COLO668 (cell line): ENCODE measurements at regions not wholly inside any gene's neighbourhood (a gene's known extent, or its start where the extent isn't known, plus 50 kb on each side); places are given as distances from the start of the nearest gene placed in this dataset.
A peak's percentile ranks its signal among the peaks of the same experiment; 100 is the strongest.

Experiments
- DNase-seq: peaks from one replicate; lab custom pipeline; 2025; ENCODE audit not compliant: unreplicated experiment; lab: John Stamatoyannopoulos, UW

DNA sequence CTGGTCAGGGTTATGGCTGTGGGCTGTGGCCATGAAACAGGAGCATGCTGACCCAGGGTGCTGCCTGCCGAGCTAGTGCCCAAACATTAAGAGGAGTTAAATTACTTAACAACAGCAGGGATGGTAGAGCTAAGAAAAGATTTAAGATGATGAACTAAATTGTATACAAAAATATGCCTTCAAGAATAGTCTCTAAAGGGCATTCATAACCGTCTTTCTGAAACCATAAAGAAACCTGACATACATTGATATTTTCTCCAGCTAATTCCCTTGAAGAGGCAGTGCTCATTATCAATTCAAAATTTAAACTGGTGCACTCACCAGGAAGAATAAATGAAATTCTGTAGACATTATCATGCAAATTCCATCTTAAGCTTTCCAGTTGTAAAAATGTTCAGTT lies 265.8 kb upstream of the TAC1 start:
- DNase-seq, result no peak

DNA sequence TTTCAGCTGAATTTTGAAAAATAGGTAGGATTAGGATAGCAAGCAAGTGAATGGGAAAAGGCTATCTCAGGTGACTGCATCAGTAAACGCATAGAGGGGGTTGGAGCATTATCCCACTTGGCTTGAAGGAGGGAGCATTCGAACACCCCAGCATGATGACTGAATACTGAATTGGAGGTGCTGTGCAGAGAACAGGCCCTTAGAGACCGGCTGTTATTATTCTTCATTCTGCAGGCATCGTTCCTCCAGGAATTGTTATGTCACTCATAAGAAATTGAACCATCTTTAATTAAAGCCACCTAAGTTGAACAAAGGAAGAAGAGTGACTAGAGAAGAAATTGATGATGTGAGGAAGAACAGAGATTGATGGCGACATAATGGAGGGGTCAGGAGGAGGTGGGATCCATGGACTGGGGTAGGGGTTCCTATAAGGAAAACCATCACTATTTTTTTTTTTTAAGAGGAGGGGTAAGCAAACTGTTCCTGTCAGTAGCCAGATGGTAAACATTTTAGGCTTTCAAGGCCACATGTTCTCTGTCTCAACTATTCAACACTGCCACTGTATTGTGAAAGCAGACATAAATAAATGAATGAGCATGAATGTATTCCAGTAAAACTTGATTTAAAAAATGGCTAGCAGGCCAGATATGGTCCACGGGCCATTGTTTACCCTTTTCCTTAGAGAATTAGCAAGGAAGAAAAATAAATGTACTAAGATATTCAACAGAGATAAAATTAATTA lies 264.7 kb upstream of the TAC1 start:
- DNase-seq, result no peak

DNA sequence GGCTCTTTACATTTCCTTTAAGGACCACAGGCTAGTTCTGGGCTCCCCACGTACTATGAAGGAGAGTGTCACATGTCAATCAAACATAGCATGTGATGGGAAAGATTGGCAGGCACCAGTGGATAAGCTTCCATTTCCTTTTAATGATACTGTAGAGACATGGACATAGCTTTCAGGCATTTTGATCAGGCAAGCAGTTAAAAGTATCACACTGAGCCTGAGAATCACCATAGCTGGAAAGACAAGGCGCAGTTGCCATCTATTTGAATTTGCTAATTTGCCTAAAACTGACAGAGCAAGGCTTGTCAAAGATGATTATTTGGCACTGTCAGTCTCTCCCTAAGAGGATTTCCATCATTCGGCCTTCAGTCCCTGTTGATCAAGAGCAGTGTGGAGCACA lies 263.4 kb upstream of the TAC1 start:
- DNase-seq, result no peak

DNA sequence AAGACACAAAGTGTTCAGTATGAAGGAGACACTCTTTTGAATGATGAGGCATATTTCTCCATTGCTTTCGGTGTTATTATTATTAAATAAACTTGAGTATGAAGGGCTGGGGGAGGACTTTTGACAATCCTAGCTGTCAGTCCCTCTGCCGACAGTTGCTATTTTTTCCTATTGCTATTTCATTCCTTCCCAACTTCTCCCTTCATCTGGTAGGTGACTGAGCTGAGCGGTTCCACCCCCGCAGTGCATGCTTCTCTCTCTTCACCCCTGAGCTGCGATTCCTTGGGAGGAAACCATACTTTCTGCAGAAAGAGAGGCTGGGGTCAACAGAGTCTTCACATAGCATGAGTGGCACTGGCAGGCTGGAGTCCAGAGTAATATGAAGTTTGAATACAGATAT lies 261.2 kb upstream of the TAC1 start:
- DNase-seq, result no peak

DNA sequence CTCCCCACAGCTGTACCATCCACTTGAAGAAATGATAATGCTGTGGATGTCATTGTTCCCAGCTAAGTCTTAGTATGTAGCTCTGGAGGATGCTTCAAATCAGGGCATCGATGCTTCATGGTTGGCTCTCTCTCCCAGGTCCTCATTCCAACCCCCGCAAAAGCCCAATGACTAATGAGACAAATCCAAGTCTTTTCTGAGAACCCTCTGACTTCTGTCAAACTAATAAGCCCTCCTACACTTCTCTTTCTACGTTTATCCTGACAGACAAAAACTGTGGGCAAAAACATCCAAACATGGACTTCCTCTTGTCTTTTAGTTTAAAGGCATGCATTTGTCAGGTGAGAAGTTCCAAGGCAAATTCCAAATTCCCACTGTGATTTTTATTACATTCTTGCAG lies 260.4 kb upstream of the TAC1 start:
- no peak for DNase-seq

DNA sequence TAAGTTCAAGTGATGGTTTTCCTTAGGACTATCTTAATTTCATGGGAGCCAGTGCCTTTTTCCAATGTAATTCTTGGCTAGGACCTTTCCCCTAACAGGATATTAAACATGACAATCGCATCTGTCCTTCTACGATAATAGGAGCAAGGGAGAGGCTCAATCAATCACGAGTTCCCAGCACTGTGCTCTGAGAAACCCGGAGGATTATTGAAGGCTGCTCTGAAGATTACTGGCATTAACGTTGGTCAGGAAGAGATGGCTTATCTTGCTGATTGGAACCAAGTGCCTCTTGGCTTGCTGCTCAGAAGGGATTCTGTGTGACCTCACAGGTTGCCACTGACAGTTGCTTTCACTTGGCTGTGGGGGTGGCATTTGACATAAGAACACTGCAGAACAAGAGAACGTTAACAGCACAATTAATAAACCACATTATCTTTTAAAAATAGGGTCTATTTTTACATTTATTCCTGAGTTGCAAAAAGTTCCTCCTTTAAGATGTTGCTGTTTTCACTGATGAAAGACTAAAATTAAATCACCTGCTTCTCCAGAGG lies 252.1 kb upstream of the TAC1 start:
- DNase-seq, result no peak

DNA sequence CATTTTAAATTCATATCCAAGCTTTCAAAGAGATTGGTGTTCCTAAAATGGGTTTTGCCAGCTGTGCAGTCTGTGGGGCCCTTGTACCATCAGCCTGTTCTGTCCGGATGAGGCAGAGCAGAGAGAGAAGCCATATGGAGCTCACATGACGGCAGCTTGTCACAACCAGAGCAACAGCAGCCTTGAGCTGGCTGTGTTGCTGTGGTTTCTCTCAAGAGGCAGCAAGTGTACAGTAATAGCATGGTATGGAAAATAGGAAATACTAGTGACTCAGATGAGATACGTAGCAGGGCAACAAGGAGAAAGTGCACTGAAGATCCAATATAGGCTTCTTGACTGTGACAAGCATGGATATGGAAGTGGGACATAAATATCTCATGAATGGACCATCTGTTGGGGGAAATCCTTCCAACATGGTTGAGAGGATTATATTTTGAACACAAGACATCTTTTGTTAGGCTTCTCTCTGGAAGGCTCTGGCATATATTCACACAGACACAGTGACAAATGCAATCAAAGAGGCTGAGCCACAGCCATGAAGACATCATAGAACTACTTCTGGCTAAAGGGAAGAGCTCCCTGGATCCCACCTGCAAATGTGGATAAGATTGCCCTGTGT lies 251.0 kb upstream of the TAC1 start:
- DNase-seq, result no peak

DNA sequence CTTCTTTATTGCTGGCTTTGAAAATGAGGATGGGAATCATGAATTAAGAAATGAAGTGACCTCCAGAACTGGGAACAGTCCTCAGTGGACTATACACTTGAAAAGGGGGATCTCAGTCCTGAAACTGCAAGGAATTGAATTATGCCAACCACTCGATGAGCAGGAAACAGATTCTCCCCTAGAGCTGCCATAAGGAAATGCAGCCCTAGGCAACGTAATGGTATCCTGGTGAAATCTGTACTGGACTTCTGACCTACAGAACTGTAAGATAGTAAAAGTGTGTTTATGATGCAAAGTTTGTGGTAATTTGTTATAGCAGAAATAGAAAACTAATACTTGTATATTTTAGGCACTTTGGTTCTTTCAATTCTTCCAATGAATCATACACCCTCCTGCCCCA lies 236.4 kb upstream of the TAC1 start:
- no peak for DNase-seq

DNA sequence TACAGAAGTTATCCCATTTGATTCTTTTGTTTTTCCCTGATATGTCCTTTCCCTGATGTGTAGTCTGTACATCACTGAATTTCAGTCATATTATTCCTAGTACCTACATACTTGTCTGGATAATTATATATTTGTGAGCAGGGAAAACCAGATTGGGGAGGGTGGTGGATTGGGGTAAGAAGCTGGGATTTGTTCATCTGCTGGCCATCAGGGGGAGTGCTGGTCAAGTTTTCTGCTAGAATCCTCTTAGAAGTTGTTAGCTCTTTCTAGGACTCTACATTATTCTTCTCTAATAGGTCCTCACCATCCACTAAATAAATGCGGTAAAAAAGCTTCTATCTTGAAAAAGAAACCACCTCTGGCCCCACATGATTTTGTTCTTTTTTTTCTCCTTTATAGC lies 232.7 kb upstream of the TAC1 start:
- peak; percentile 15 for DNase-seq

DNA sequence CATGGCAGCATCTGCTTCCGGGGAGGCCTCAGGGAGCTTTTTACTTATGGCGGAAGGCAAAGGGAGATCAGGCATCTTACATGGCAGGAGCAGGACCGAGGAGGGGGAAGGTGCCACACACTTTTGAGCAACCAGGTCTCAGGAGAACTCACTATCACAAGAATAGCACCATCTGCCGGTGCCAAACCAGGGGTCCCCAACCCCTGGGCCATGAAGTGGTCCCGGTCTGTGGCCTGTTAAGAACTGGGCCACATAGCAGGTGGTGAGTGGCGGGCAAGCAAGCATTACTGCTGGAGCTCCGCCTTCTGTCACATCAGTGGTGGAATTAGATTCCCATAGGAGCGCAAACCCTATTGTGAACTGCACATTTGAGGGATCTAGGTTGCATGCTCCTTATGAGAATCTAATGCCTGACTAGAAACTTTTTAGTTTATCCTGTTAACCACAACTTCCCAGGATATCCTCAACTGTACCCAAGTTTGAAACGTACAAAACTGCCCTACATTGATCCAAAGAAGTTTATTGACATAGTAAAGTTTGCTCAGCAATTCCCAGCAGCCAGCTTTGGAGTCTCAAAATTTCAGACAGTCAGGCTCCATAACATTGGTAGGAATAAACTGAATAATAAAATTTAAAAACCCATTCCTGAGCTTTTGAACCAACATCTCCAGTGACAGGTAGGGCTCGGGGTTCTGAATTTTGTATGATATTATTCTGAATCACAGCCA lies 228.4 kb upstream of the TAC1 start:
- DNase-seq, result no peak

DNA sequence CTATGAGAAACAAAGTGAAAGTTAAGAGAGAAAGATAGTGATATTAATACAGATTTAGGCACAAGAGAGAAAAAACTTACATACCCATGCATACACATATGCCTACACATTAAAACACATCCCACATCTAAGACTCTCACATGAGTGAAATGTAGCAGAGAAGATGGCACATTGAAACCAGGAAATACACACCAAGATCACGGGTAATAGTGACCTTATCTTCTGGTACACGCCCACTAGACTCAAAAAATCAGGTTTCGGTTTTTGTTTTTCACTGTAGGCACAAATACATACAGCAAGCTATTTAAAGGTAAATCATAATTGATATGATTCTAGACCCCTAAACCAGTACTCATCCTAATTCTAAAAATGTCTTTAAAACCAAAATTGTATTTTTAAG lies 225.2 kb upstream of the TAC1 start:
- no peak for DNase-seq

DNA sequence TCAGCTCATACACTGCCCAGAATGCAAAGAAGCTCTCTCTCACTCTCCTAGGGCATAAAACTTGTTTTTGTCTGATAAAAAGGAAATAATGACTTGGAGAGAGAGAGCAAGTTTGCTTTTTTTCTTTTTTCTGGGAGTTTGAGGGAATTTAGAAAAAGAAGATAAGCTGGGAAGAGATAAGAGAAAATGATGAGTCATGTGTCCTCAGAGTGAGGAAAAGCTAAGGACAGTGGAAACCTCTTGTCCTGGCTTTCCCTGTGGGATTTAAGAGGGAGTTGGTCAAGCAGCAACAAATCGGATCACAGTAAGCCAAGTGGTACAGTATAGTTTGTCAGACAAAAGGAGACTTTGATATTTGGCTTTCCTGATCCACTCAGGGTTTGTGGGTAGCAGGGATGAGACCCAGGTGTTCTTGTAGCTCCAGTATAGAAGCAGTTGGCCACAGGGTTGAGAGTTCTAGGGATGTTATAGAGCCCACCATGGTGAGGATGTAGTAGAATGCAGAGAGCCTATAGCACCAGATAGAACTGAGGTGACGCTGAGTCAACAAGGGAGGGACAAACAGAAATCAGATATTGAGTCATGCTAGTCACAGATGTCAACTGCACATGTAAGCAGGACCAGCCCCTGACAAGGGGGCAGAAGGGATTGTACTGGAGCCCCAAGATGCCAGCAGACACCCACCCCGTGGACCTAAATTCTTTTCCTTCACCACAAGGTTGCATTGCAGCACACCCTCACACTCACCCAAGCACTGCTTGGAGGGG lies 219.3 kb upstream of the TAC1 start:
- no peak for DNase-seq

DNA sequence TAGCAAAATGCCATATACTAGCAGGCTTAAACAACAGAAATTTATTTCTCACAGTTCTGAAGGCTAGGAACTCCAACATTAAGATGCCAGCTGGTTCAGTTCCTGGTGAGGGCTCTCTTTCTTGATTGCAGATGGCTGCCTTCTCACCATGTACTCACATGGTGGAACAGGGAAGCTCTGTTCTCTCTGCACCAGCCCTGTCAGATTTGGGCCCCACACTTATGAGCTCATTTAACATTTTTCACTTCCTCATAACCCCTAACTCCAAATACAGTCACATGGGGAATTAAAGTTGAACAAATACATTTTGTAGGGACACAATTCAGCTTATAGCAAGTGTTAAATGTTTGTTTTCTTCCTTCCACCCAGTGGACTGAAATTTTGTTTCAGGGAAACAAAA lies 218.6 kb upstream of the TAC1 start:
- no peak for DNase-seq

DNA sequence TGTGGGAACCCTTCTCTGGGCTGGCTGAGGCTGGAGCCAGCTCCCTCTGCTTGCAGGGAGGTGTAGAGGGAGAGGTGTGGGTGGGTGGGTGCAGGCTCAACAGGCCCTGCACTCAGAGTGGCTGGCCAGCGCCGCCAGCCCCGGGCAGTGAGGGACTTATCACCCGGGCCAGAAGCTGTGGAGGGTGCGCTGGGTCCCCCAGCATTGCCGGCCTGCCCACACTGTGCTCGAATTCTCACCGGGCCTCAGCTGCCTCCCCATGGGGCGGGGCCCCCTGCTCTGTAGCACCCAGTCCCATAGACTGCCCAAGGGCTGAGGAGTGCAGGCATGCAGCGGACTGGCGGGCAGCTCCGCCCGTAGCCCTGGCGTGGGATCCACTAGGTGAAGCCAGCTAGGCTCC lies 190.7 kb upstream of the TAC1 start:
- DNase-seq, result no peak

DNA sequence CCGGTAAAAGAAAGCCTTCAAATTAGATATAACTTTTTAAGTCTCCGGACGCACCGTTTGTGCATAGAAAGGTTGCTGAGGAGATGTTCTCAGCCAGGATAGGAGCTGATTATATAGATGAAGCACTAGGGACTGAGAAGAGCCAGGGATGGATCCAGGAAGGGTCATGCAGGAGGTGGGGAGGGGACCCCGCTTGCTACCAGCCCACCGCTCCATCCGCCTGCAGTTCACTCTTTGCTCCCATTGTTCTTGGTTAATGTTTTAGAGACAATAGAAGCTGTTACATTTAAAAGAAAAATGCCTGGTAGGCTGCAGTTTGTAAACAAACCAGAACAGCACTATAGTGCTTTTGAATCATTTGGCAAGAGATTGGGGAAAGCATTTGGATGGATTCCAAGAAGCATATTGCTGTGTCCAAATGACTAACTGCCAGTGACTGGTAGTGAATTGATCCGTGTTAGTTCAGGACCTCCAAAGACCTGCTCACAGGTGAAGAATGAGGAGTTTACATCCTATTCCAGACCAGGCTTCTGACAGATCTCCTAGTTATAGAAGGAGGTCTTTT lies 175.9 kb upstream of the TAC1 start:
- DNase-seq, result no peak

DNA sequence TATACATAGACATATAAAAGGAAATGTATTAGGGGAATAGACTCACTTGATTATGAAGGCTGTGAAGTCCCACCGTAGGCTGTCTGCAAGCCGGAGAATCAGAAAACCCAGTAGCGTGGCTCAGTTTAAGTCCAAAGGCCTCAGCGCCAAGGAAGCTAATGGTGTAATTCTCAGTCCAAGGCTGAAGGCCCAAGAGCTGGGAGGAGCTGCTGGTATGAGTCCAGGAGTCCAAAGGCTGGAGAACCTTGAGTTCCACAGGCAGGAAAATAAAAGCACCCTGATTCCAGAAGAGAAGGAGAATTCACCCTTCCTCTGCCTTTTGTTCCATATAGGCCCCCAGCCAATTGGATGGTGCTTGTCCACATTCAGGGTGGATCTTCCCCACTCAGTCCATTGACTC lies 166.2 kb upstream of the TAC1 start:
- no peak for DNase-seq

DNA sequence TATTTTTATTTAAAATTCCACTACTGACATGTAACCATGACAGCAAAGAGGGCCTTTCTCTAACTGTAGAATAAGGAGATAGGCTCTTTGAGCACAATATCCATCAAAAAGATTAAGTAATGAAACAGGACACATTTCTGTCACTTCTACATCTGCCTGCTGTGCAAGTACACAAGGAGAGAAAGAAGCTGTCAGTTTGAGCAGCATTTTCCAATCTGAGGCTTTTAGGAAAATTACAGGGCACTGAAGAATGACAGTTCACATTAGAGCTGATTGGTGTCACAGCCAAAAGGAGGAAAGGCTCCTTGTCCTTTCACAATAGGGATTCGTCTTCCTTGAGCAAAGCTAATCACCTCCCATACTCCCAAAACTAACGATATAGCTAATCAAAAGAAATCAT lies 158.8 kb upstream of the TAC1 start:
- no peak for DNase-seq

DNA sequence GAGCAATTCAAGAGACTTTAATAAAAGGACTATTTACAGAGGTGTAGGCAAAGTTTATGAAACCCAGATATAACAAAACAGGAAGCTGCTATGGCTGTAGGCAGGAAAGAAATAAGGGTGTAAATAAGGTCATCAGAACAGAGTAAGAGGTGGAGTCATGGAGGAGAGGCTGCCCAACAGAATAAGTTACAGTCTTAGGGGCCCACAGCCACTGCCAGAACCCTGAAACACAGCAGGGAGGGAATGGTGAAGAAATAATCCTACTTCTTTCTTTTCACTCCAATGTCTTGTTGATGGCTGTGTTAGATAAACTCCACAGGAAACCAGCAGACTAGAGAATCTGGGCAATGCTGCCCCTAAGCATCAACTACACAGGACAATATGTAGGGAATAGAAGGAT lies 155.8 kb upstream of the TAC1 start:
- DNase-seq, result no peak

DNA sequence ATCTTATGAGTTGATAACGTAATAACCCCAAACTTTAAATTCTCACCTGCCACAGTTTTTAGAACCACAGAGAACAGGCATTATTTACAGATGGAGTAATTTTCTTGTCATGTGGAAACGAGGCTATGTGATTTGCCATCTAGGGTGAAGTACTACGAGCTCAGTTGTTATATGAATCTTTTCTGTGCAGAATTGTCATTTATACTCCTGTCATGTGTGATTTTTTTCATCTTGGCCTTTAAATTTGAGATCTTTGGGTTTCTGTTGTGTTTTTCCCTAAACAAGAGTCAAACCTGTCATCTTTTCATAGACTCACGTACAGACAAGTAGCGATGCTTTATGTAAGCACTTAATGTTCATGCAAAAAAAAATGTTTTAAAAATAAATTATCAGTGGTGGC lies 153.7 kb upstream of the TAC1 start:
- no peak for DNase-seq

DNA sequence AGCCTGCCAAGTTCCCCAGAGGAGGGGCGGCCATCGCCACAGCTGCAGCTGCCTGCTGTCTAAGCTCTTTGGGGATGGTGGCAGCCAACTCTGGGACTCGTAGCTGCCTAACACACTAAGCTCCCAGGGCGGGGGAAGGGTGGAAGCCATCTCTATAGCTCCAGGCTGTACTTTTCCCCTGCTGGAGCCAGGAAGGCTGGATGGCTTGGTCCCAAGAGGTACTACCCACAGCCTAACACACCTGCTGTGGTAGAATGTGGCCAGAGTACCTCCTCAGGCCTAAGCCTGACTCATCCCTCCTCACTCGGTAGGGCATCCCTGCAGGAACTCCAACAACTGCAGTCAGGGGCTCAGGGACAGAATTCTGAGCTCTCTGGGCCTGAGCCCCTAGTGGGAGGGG lies 151.7 kb upstream of the TAC1 start:
- DNase-seq, result no peak

DNA sequence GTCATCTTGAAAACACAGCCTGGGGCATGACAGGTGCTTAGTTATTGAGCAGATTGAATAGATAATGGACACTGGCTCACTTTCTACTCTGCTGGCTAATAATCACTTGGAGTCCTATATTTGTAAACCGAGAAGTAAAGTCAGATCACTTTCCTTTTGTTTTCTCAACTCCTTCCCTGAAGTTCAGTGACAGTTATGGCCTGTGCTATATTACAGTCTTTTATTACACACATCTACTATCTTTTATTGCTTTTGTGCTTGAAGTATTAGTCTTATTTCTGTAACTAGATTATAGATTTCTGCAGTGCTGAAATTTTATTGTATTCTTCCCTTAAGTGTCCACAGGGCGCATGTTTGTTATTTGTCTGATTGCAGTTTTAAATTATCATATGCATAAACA lies 136.4 kb upstream of the TAC1 start:
- DNase-seq, result no peak
